ENCODE measurements at regions not wholly inside any gene's neighbourhood (a gene's known extent, or its start where the extent isn't known, plus 50 kb on each side); places are given as distances from the start of the nearest gene placed in this dataset.
"Not testable (repeated sequence)": the region's sequence is repeated elsewhere in the genome, so short reads cannot be mapped to it uniquely, and the experiment has no call there.

GRCh38 chr7:101679653-101680173 is 50.6 kb upstream of the MYL10 start:
- not testable (repeated sequence) for DNase-seq

GRCh38 chr7:101680406-101681145 is 51.5 kb upstream of the MYL10 start:
- DNase-seq, result no peak

- DNase-seq, result no peak
Measured at GRCh38 chr7:101681170-101682007, 52.3 kb upstream of the MYL10 start.

GRCh38 chr7:101684983-101685330 is 55.9 kb upstream of the MYL10 start:
- no peak for DNase-seq

GRCh38 chr7:101686030-101686429 is 56.9 kb upstream of the MYL10 start:
- DNase-seq, result no peak

- no peak for DNase-seq
Measured at GRCh38 chr7:101687081-101687480, 58.0 kb upstream of the MYL10 start.

GRCh38 chr7:101687791-101688182 is 58.7 kb upstream of the MYL10 start:
- DNase-seq, result no peak

GRCh38 chr7:101688183-101688831 is 59.2 kb upstream of the MYL10 start:
- DNase-seq, result peak; percentile 83

- no peak for DNase-seq
Measured at GRCh38 chr7:101688995-101689907, 60.2 kb upstream of the MYL10 start.

GRCh38 chr7:101690061-101690460 is 61.0 kb upstream of the MYL10 start:
- DNase-seq, result no peak

- DNase-seq, result no peak
Measured at GRCh38 chr7:101691822-101692384, 62.8 kb upstream of the MYL10 start.

- DNase-seq, result no peak
Measured at GRCh38 chr7:101693498-101694091, 64.5 kb upstream of the MYL10 start.

GRCh38 chr7:101698964-101699363 is 69.9 kb upstream of the MYL10 start:
- no peak for DNase-seq

- no peak for DNase-seq
Measured at GRCh38 chr7:101699399-101699798, 70.3 kb upstream of the MYL10 start.

- no peak for DNase-seq
Measured at GRCh38 chr7:101699881-101700823, 71.1 kb upstream of the MYL10 start.

- DNase-seq, result no peak
Measured at GRCh38 chr7:101701153-101701794, 72.2 kb upstream of the MYL10 start.

- DNase-seq, result no peak
Measured at GRCh38 chr7:101702362-101702850, 73.3 kb upstream of the MYL10 start.

- DNase-seq, result no peak
Measured at GRCh38 chr7:101705331-101705730, 76.2 kb upstream of the MYL10 start.

GRCh38 chr7:101707587-101707986 is 78.5 kb upstream of the MYL10 start:
- no peak for DNase-seq

GRCh38 chr7:101708223-101708622 is 79.1 kb upstream of the MYL10 start:
- DNase-seq, result no peak

Measured in activated gamma-delta T cell treated with Interleukin-2 at 50 U/mL for 16 hours (primary cell).